HG02623 (cell line): ENCODE measurements at regions not wholly inside any gene's neighbourhood (a gene's known extent, or its start where the extent isn't known, plus 50 kb on each side); places are given as distances from the start of the nearest gene placed in this dataset.
A peak's percentile ranks its signal among the peaks of the same experiment; 100 is the strongest.
"Not testable (repeated sequence)": the region's sequence is repeated elsewhere in the genome, so short reads cannot be mapped to it uniquely, and the experiment has no call there.

ENCODE experiments used
- ATAC-seq: cut with Tn5 transposase; IDR thresholded peaks from one replicate; pipeline ENCODE4 v1.9.1; 2021; ENCODE audit warnings: moderate library complexity; ENCODE audit not compliant: unreplicated experiment

- no peak for ATAC-seq
These were observed 181.8 kb upstream of the RAG2 start for GRCh38 chr11:36779791-36780190.

GRCh38 chr11:36777311-36777710 lies 179.3 kb upstream of the RAG2 start:
- no peak for ATAC-seq

- ATAC-seq = no peak
These were observed 177.7 kb upstream of the RAG2 start for GRCh38 chr11:36775756-36776155.

GRCh38 chr11:36775130-36775529 lies 177.1 kb upstream of the RAG2 start:
- ATAC-seq = no peak

- no peak for ATAC-seq
These were observed 176.6 kb upstream of the RAG2 start for GRCh38 chr11:36774603-36775002.

- ATAC-seq = no peak
These were observed 165.2 kb upstream of the RAG2 start for GRCh38 chr11:36763187-36763586.

- ATAC-seq = no peak
These were observed 159.0 kb upstream of the RAG2 start for GRCh38 chr11:36757075-36757474.

- no peak for ATAC-seq
These were observed 155.9 kb upstream of the RAG2 start for GRCh38 chr11:36753960-36754359.

- no peak for ATAC-seq
These were observed 154.0 kb upstream of the RAG2 start for GRCh38 chr11:36751996-36752395.

GRCh38 chr11:36751335-36751781 lies 153.3 kb upstream of the RAG2 start:
- no peak for ATAC-seq

- no peak for ATAC-seq
These were observed 152.3 kb upstream of the RAG2 start for GRCh38 chr11:36750349-36750748.

GRCh38 chr11:36748836-36749235 lies 150.8 kb upstream of the RAG2 start:
- ATAC-seq = no peak

- peak; percentile 82 for ATAC-seq
These were observed 149.1 kb upstream of the RAG2 start for GRCh38 chr11:36746886-36747710.

- no peak for ATAC-seq
These were observed 146.5 kb upstream of the RAG2 start for GRCh38 chr11:36744375-36745168.

- peak; percentile 64 for ATAC-seq
These were observed 145.0 kb upstream of the RAG2 start for GRCh38 chr11:36743039-36743438.

GRCh38 chr11:36741515-36741914 lies 143.5 kb upstream of the RAG2 start:
- ATAC-seq = no peak

GRCh38 chr11:36738292-36738861 lies 140.3 kb upstream of the RAG2 start:
- no peak for ATAC-seq

GRCh38 chr11:36736103-36736502 lies 138.1 kb upstream of the RAG2 start:
- ATAC-seq = no peak

- ATAC-seq = not testable (repeated sequence)
These were observed 135.7 kb upstream of the RAG2 start for GRCh38 chr11:36733721-36734120.

GRCh38 chr11:36730761-36731160 lies 132.7 kb upstream of the RAG2 start:
- no peak for ATAC-seq

GRCh38 chr11:36729825-36730224 lies 131.8 kb upstream of the RAG2 start:
- ATAC-seq = no peak

- ATAC-seq = no peak
These were observed 128.4 kb upstream of the RAG2 start for GRCh38 chr11:36726420-36726819.
